ENCODE measurements at regions not wholly inside any gene's neighbourhood (a gene's known extent, or its start where the extent isn't known, plus 50 kb on each side); places are given as distances from the start of the nearest gene placed in this dataset.

DNA sequence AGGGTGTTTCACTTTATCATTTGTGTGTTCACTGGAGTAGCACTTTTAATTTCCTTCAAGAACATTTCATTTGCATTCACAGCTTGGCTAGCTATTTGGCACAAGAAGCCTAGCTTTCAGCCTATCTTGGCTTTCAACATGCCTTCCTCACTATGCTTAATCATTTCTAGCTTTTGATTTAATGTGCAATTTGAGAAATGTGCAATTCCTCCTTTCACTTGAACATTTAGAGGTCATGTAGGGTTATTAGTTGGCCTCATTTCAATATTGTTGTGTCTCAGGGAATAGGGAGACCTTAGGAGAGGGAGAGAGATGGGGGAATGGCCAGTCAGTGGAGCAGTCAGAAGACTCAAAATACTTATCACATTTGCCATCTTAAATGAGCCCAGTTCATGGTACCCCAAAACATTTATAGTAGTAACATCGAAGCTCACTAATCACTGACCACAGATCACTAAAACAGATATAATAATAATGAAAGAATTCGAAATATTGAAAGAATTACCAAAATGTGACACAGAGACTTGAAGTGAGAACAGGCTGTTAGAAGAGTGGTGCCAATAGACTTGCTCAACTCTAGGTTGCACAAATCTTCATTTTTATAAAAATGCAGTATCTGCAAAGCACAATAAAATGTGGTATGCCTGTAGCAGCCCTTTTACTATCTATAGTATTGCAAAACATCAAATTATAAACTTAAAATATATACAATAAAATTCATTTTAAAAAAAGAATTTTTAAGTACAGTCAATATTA lies 561.2 kb downstream of the METTL4 start:
- no peaks in the 10 kb centered on the region for H3K9me3 ChIP-seq (ENCODE audit: insufficient read depth, low read depth, low read length)
- no peaks in the 10 kb centered on the region for H4K20me1 ChIP-seq (ENCODE audit: insufficient read depth, low read length)
- Mint-ChIP-seq H3K9me3 (ENCODE audit: unreplicated experiment) (no peaks in the 10 kb centered on the region), H3K4me1 (ENCODE audit: low read depth, unreplicated experiment) (no peaks in the 10 kb centered on the region), H3K27ac (ENCODE audit: unreplicated experiment) (no peak overlapping the region), H3K4me3 (ENCODE audit: unreplicated experiment) (no peak overlapping the region), H3K36me3 (ENCODE audit: low read depth, unreplicated experiment) (no peaks in the 10 kb centered on the region), H3K27me3 (ENCODE audit: low read depth, unreplicated experiment) (no peaks in the 10 kb centered on the region)
- no peaks in the 10 kb centered on the region for H3K79me2 ChIP-seq (ENCODE audit: insufficient read depth, low read length)
- DNase-seq (ENCODE audit: low read depth) (no peak), FAIRE-seq (no peak)
- no peaks in the 10 kb centered on the region for H3K4me1 ChIP-seq (ENCODE audit: insufficient read depth, low read length)
- no peak overlapping the region for H3K4me2 ChIP-seq (ENCODE audit: low read length)
- H3K4me3 ChIP-seq (ENCODE audit: insufficient read depth, low read depth, low read length), result no peak overlapping the region
- no peaks in the 10 kb centered on the region for H3K27me3 ChIP-seq (ENCODE audit: insufficient read depth, low read length)
- TF ChIP-seq CTCF (IDR thresholded peaks at IDR 0.05; ENCODE audit: insufficient read depth, low read depth, low read length) (no peak), EZH2 (IDR thresholded peaks at IDR 0.05; ENCODE audit: insufficient read depth, low read length) (no peak)
- H3K27ac ChIP-seq (ENCODE audit: low read depth, low read length), result no peak overlapping the region
- no peaks in the 10 kb centered on the region for H3K36me3 ChIP-seq (ENCODE audit: insufficient read depth, low read length)
- H3K9ac ChIP-seq (ENCODE audit: low read length), result no peak overlapping the region
- H2AFZ ChIP-seq (ENCODE audit: low read depth, low read length), result no peak overlapping the region

GRCh38 chr18:2027016-2027415 lies 544.3 kb downstream of the METTL4 start:
- TF ChIP-seq EZH2 (IDR thresholded peaks at IDR 0.05; ENCODE audit: insufficient read depth, low read length), result no peak
- TF ChIP-seq CTCF (IDR thresholded peaks at IDR 0.05; ENCODE audit: insufficient read depth, low read depth, low read length), result no peak
- Histone ChIP-seq H2AFZ (ENCODE audit: low read depth, low read length) (no peak overlapping the region), H3K9me3 (ENCODE audit: insufficient read depth, low read depth, low read length) (no peaks in the 10 kb centered on the region), H3K4me3 (ENCODE audit: insufficient read depth, low read depth, low read length) (no peak overlapping the region), H4K20me1 (ENCODE audit: insufficient read depth, low read length) (no peaks in the 10 kb centered on the region), H3K36me3 (ENCODE audit: insufficient read depth, low read length) (no peaks in the 10 kb centered on the region), H3K4me2 (ENCODE audit: low read length) (no peak overlapping the region), H3K27me3 (ENCODE audit: insufficient read depth, low read length) (no peaks in the 10 kb centered on the region), H3K27ac (ENCODE audit: low read depth, low read length) (no peak overlapping the region), H3K4me1 (ENCODE audit: insufficient read depth, low read length) (no peaks in the 10 kb centered on the region), H3K79me2 (ENCODE audit: insufficient read depth, low read length) (no peaks in the 10 kb centered on the region), H3K9ac (ENCODE audit: low read length) (no peak overlapping the region)
- H3K36me3 Mint-ChIP-seq (ENCODE audit: low read depth, unreplicated experiment), result no peaks in the 10 kb centered on the region
- no peaks in the 10 kb centered on the region for H3K9me3 Mint-ChIP-seq (ENCODE audit: unreplicated experiment)
- H3K4me3 Mint-ChIP-seq (ENCODE audit: unreplicated experiment), result no peak overlapping the region
- FAIRE-seq, result no peak
- no peaks in the 10 kb centered on the region for H3K27me3 Mint-ChIP-seq (ENCODE audit: low read depth, unreplicated experiment)
- DNase-seq (ENCODE audit: low read depth), result peak; percentile 19
- H3K4me1 Mint-ChIP-seq (ENCODE audit: low read depth, unreplicated experiment), result peaks cover 2% of the 10 kb centered on the region
- no peak overlapping the region for H3K27ac Mint-ChIP-seq (ENCODE audit: unreplicated experiment)

DNA sequence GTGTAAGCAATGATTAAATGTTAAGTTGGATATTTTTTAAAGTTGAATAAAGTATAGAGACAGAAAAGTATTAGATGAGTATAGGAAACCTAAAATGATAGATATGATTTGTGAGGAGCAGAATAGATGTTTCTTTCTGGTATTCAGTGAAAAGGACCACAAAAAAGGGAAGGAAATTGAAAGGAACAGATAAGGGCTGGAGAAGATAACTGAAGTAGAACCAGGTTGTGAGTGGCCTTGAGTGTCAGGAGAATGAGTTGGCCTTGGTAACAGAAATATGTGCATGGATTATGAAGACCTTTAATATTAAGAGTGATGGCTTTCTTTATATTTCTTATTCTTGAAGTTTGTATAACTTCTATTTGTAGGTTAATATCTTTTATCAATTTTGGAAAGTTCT lies 543.5 kb downstream of the METTL4 start:
- Mint-ChIP-seq H3K9me3 (ENCODE audit: unreplicated experiment) (no peaks in the 10 kb centered on the region), H3K4me1 (ENCODE audit: low read depth, unreplicated experiment) (peaks cover 2% of the 10 kb centered on the region), H3K4me3 (ENCODE audit: unreplicated experiment) (no peak overlapping the region), H3K27ac (ENCODE audit: unreplicated experiment) (no peak overlapping the region), H3K36me3 (ENCODE audit: low read depth, unreplicated experiment) (no peaks in the 10 kb centered on the region), H3K27me3 (ENCODE audit: low read depth, unreplicated experiment) (no peaks in the 10 kb centered on the region)
- Histone ChIP-seq H4K20me1 (ENCODE audit: insufficient read depth, low read length) (no peaks in the 10 kb centered on the region), H3K4me3 (ENCODE audit: insufficient read depth, low read depth, low read length) (no peak overlapping the region), H3K36me3 (ENCODE audit: insufficient read depth, low read length) (no peaks in the 10 kb centered on the region), H3K4me1 (ENCODE audit: insufficient read depth, low read length) (no peaks in the 10 kb centered on the region), H3K4me2 (ENCODE audit: low read length) (no peak overlapping the region), H2AFZ (ENCODE audit: low read depth, low read length) (no peak overlapping the region), H3K27ac (ENCODE audit: low read depth, low read length) (no peak overlapping the region), H3K27me3 (ENCODE audit: insufficient read depth, low read length) (no peaks in the 10 kb centered on the region), H3K9me3 (ENCODE audit: insufficient read depth, low read depth, low read length) (no peaks in the 10 kb centered on the region), H3K79me2 (ENCODE audit: insufficient read depth, low read length) (no peaks in the 10 kb centered on the region), H3K9ac (ENCODE audit: low read length) (no peak overlapping the region)
- no peak for FAIRE-seq
- TF ChIP-seq EZH2 (IDR thresholded peaks at IDR 0.05; ENCODE audit: insufficient read depth, low read length), result no peak
- no peak for TF ChIP-seq CTCF (IDR thresholded peaks at IDR 0.05; ENCODE audit: insufficient read depth, low read depth, low read length)
- DNase-seq (ENCODE audit: low read depth), result no peak

Data from astrocyte (in vitro differentiated cells and primary cell).